HEK293 (cell line): ENCODE measurements at regions not wholly inside any gene's neighbourhood (a gene's known extent, or its start where the extent isn't known, plus 50 kb on each side); places are given as distances from the start of the nearest gene placed in this dataset.

Experiments
- CTCF ChIA-PET: fragments of 350-600 bp; formaldehyde crosslinking; extraction: SDS; loops from one replicate; lab custom pipeline; 2021; ENCODE audit warnings: antibody characterized with exemption; lab: Yijun Ruan, JAX
- POLR2A ChIA-PET: fragments of 300-600 bp; formaldehyde crosslinking; extraction: SDS; loops from one replicate; lab custom pipeline; 2020; ENCODE audit warnings: antibody characterized with exemption, inconsistent platforms; lab: Yijun Ruan, JAX
- H3K27ac ChIP-seq: fragments of 200-500 bp; sonication (Bioruptor generic); 2 replicates; pipeline ENCODE4 v1.5.1; 2014; ENCODE audit warnings: low read depth, low read length, control low read depth, inconsistent platforms; ENCODE audit errors: extremely low read depth
- H3K36me3 ChIP-seq, 2 experiments: fragments of 200-500 bp in 1 of 2; sonication (Bioruptor generic) in 1 of 2; 1 replicate in 1 of 2; 2 replicates in 1 of 2; pipeline ENCODE4 v1.5.1; 2014 to 2017; ENCODE audit warnings: inconsistent platforms in 2 of 2, low read length in 2 of 2; ENCODE audit not compliant: control insufficient read depth in 2 of 2, insufficient read depth in 1 of 2
- H3K4me1 ChIP-seq: fragments of 200-500 bp; sonication (Bioruptor generic); 2 replicates; pipeline ENCODE4 v1.5.1; 2014; ENCODE audit warnings: mild to moderate bottlenecking, low read length, inconsistent platforms; ENCODE audit not compliant: control insufficient read depth, insufficient read depth
- H3K4me3 ChIP-seq: 2 replicates; pipeline ENCODE4 v1.5.1; 2011; ENCODE audit warnings: low read depth, mild to moderate bottlenecking, control low read depth, low read length, moderate library complexity
- H3K9me3 ChIP-seq: fragments of 200-500 bp; sonication (Bioruptor generic); 2 replicates; pipeline ENCODE4 v1.5.1; 2014; ENCODE audit warnings: low read depth, low read length, inconsistent platforms; ENCODE audit not compliant: control insufficient read depth, insufficient read depth
- BCL6B ChIP-seq: fragments of 450-650 bp; formaldehyde crosslinking; IDR thresholded peaks from 2 replicates; pipeline ENCODE4 v1.5.1; 2017; ENCODE audit warnings: missing biosample characterization, missing genetic modification characterization
- GLI4 ChIP-seq: fragments of 450-650 bp; formaldehyde crosslinking; IDR thresholded peaks from 2 replicates; pipeline ENCODE4 v1.5.1; 2016; ENCODE audit warnings: missing biosample characterization, missing genetic modification characterization
- HOXC10 ChIP-seq: sonication (generic); formaldehyde crosslinking; IDR thresholded peaks from 2 replicates; pipeline ENCODE4 v1.8.1; 2023; ENCODE audit warnings: mild to moderate bottlenecking, missing genetic modification reagents
- KLF1 ChIP-seq: fragments of 450-650 bp; formaldehyde crosslinking; IDR thresholded peaks from 2 replicates; pipeline ENCODE4 v1.5.1; 2016; ENCODE audit warnings: missing biosample characterization, missing genetic modification characterization
- KLF16 ChIP-seq: fragments of 450-650 bp; formaldehyde crosslinking; IDR thresholded peaks from 2 replicates; pipeline ENCODE4 v1.5.1; 2017; ENCODE audit warnings: missing biosample characterization, missing genetic modification characterization
- KLF8 ChIP-seq: fragments of 450-650 bp; formaldehyde crosslinking; IDR thresholded peaks from 2 replicates; pipeline ENCODE4 v1.5.1; 2016; ENCODE audit warnings: missing biosample characterization, missing genetic modification characterization
- KLF9 ChIP-seq: fragments of 450-650 bp; formaldehyde crosslinking; IDR thresholded peaks from 2 replicates; pipeline ENCODE4 v1.5.1; 2016; ENCODE audit warnings: missing biosample characterization, missing genetic modification characterization, low read depth
- PRDM1 ChIP-seq: fragments of 450-650 bp; formaldehyde crosslinking; IDR thresholded peaks from 2 replicates; pipeline ENCODE4; 2016; ENCODE audit warnings: missing biosample characterization, missing genetic modification characterization
- SALL2 ChIP-seq: fragments of 450-650 bp; formaldehyde crosslinking; IDR thresholded peaks from 2 replicates; pipeline ENCODE4 v1.5.0; 2017; ENCODE audit warnings: missing biosample characterization, mild to moderate bottlenecking, missing genetic modification characterization, borderline replicate concordance
- TCF7L2 ChIP-seq: IDR thresholded peaks from 2 replicates; pipeline ENCODE4 v1.6.1; 2011; ENCODE audit warnings: low read depth, mild to moderate bottlenecking, inconsistent platforms, low read length, moderate library complexity, borderline replicate concordance
- ZFHX2 ChIP-seq: fragments of 450-650 bp; formaldehyde crosslinking; conservative IDR thresholded peaks from 2 replicates; pipeline ENCODE4 v1.5.1; 2016; ENCODE audit warnings: missing biosample characterization, missing genetic modification characterization
- ZNF121 ChIP-seq: fragments of 450-650 bp; formaldehyde crosslinking; IDR thresholded peaks from 2 replicates; pipeline ENCODE4 v1.5.1; 2016; ENCODE audit warnings: missing biosample characterization, missing genetic modification characterization
- ZNF157 ChIP-seq: fragments of 450-650 bp; formaldehyde crosslinking; IDR thresholded peaks from 2 replicates; pipeline ENCODE4 v1.5.1; 2016; ENCODE audit warnings: missing biosample characterization, missing genetic modification characterization
- ZNF184 ChIP-seq: fragments of 450-650 bp; IDR thresholded peaks from 2 replicates; pipeline ENCODE4 v1.5.1; 2018; ENCODE audit warnings: missing biosample characterization, mild to moderate bottlenecking, missing genetic modification characterization
- ZNF214 ChIP-seq: fragments of 450-650 bp; formaldehyde crosslinking; IDR thresholded peaks from 2 replicates; pipeline ENCODE4 v1.5.1; 2017; ENCODE audit warnings: missing biosample characterization, mild to moderate bottlenecking, missing genetic modification characterization, borderline replicate concordance
- ZNF266 ChIP-seq: fragments of 450-650 bp; formaldehyde crosslinking; IDR thresholded peaks from 2 replicates; pipeline ENCODE4 v1.5.1; 2016; ENCODE audit warnings: missing biosample characterization, missing genetic modification characterization, low read depth
- ZNF362 ChIP-seq: fragments of 450-650 bp; formaldehyde crosslinking; IDR thresholded peaks from 2 replicates; pipeline ENCODE4 v1.5.1; 2016; ENCODE audit warnings: missing biosample characterization, missing genetic modification characterization
- ZNF416 ChIP-seq: fragments of 450-650 bp; formaldehyde crosslinking; IDR thresholded peaks from 2 replicates; pipeline ENCODE4 v1.5.1; 2016; ENCODE audit warnings: missing biosample characterization, missing genetic modification characterization
- ZNF621 ChIP-seq: fragments of 450-650 bp; formaldehyde crosslinking; IDR thresholded peaks from 2 replicates; pipeline ENCODE4 v1.5.1; 2017; ENCODE audit warnings: missing biosample characterization, missing genetic modification characterization
- ZNF629 ChIP-seq: fragments of 450-650 bp; formaldehyde crosslinking; IDR thresholded peaks from 2 replicates; pipeline ENCODE4 v1.5.1; 2017; ENCODE audit warnings: missing biosample characterization, missing genetic modification characterization
- ZNF677 ChIP-seq: fragments of 450-650 bp; IDR thresholded peaks from 2 replicates; pipeline ENCODE4 v1.5.0; 2018; ENCODE audit warnings: missing biosample characterization, mild to moderate bottlenecking, missing genetic modification characterization, moderate library complexity
- ZNF701 ChIP-seq: fragments of 450-650 bp; formaldehyde crosslinking; IDR thresholded peaks from 2 replicates; pipeline ENCODE4 v1.5.1; 2016; ENCODE audit warnings: missing biosample characterization, missing genetic modification characterization
- ZNF785 ChIP-seq: fragments of 450-650 bp; formaldehyde crosslinking; IDR thresholded peaks from 2 replicates; pipeline ENCODE4 v1.5.1; 2016; ENCODE audit warnings: missing biosample characterization, missing genetic modification characterization
- ZNF830 ChIP-seq: fragments of 450-650 bp; IDR thresholded peaks from 2 replicates; pipeline ENCODE4 v1.5.0; 2018; ENCODE audit warnings: missing biosample characterization, missing genetic modification characterization, low read depth, mild to moderate bottlenecking, moderate library complexity
- ZSCAN18 ChIP-seq: fragments of 450-650 bp; formaldehyde crosslinking; IDR thresholded peaks from 2 replicates; pipeline ENCODE4 v1.5.1; 2016; ENCODE audit warnings: missing biosample characterization, missing genetic modification characterization
- ZSCAN5A ChIP-seq: fragments of 450-650 bp; formaldehyde crosslinking; IDR thresholded peaks from 2 replicates; pipeline ENCODE4 v1.5.1; 2016; ENCODE audit warnings: missing biosample characterization, missing genetic modification characterization
- ZXDB ChIP-seq: fragments of 450-650 bp; formaldehyde crosslinking; IDR thresholded peaks from 2 replicates; pipeline ENCODE4 v1.5.1; 2016; ENCODE audit warnings: missing biosample characterization, missing genetic modification characterization

GRCh38 chr14:34018125-34018524, 67.3 kb upstream of the EGLN3 start:
- H3K9me3 ChIP-seq: no peaks in the 10 kb centered on the region
- H3K4me3 ChIP-seq: no peak overlapping the region
- H3K36me3 ChIP-seq: no peaks in the 10 kb centered on the region
- H3K4me1 ChIP-seq: no peaks in the 10 kb centered on the region
- POLR2A ChIA-PET: no interaction called here
- CTCF ChIA-PET: no interaction called here
- H3K27ac ChIP-seq: no peak overlapping the region
- TF ChIP-seq ZNF701 (tag by site-specific recombination): no peak
- TF ChIP-seq ZNF266 (tag by site-specific recombination): no peak
- no peak for TF ChIP-seq PRDM1
- TF ChIP-seq ZNF677 (tag by site-specific recombination): no peak
- no peak for TF ChIP-seq BCL6B (tag by site-specific recombination)
- no peak for TF ChIP-seq GLI4
- no peak for TF ChIP-seq ZNF214
- no peak for TF ChIP-seq ZFHX2
- TF ChIP-seq HOXC10: no peak
- no peak for TF ChIP-seq ZNF416
- TF ChIP-seq ZXDB (tag by site-specific recombination): no peak

- Histone ChIP-seq H3K4me3 (no peak overlapping the region), H3K27ac (no peak overlapping the region), H3K9me3 (no peaks in the 10 kb centered on the region), H3K4me1 (no peaks in the 10 kb centered on the region)
- ChIA-PET CTCF (interaction anchor here (0.5 kb wide), 1 partner anchor 47 kb away, joined by 4 read pairs; no protein-coding TSS in a partner anchor), POLR2A (no interaction called here)
- no peak for TF ChIP-seq ZNF184 (tag by site-specific recombination)
- TF ChIP-seq ZNF362 (tag by site-specific recombination): no peak
- no peak for TF ChIP-seq ZSCAN18 (tag by site-specific recombination)
- TF ChIP-seq ZNF629 (tag by site-specific recombination): no peak
- no peak for TF ChIP-seq SALL2 (tag by site-specific recombination)
- TF ChIP-seq TCF7L2: no peak
- no peak for TF ChIP-seq ZSCAN5A (tag by site-specific recombination)
- TF ChIP-seq KLF8 (tag by site-specific recombination): no peak
- no peak for TF ChIP-seq KLF1 (tag by site-specific recombination)
- no peak for TF ChIP-seq ZNF621
- TF ChIP-seq ZNF830 (tag by site-specific recombination): no peak
- TF ChIP-seq ZNF121 (tag by site-specific recombination): no peak
- no peak for TF ChIP-seq KLF16
- no peak for TF ChIP-seq ZNF157
- no peak for TF ChIP-seq KLF9 (tag by site-specific recombination)
- TF ChIP-seq ZNF785 (tag by site-specific recombination): no peak
- TF ChIP-seq, all 188 proteins: peak for 0
- H3K36me3 ChIP-seq: no peaks in the 10 kb centered on the region
Observed at GRCh38 chr14:34015383-34015782, 64.5 kb upstream of the EGLN3 start.
